ENCODE measurements at regions not wholly inside any gene's neighbourhood (a gene's known extent, or its start where the extent isn't known, plus 50 kb on each side); places are given as distances from the start of the nearest gene placed in this dataset.
A peak's percentile ranks its signal among the peaks of the same experiment; 100 is the strongest.

DNA sequence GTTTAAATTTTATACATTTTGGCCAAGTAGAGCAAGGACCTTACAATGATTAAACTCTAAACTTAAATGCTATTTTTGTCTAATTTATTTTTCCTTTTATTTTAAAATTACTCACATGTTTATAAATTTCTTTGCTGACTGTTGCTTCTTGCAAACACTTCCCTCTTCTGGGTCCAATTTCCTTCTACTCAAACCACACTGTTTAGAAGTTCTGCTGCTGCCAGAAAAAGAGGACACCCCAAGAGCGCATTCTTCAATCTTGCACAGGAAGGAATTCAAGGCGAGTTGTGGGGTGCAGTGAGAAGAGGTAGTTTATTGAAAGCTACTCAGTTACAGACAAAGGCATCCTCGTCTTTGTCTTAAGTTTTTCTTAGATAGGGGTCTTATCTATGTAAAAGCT is 88.5 kb upstream of the NEK7 start:
- ATAC-seq, result no peak
- intact Hi-C loops (cut with DNase I), result no loop called here
- no peak for DNase-seq
- Histone ChIP-seq H3K4me1 (no peaks in the 10 kb centered on the region), H3K27ac (no peak overlapping the region), H3K9me3 (no peaks in the 10 kb centered on the region), H3K4me3 (no peak overlapping the region), H3K27me3 (ENCODE audit: low read depth) (no peaks in the 10 kb centered on the region), H3K36me3 (no peaks in the 10 kb centered on the region)
- TF ChIP-seq, protein P1, sequence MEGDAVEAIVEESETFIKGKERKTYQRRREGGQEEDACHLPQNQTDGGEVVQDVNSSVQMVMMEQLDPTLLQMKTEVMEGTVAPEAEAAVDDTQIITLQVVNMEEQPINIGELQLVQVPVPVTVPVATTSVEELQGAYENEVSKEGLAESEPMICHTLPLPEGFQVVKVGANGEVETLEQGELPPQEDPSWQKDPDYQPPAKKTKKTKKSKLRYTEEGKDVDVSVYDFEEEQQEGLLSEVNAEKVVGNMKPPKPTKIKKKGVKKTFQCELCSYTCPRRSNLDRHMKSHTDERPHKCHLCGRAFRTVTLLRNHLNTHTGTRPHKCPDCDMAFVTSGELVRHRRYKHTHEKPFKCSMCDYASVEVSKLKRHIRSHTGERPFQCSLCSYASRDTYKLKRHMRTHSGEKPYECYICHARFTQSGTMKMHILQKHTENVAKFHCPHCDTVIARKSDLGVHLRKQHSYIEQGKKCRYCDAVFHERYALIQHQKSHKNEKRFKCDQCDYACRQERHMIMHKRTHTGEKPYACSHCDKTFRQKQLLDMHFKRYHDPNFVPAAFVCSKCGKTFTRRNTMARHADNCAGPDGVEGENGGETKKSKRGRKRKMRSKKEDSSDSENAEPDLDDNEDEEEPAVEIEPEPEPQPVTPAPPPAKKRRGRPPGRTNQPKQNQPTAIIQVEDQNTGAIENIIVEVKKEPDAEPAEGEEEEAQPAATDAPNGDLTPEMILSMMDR (IDR thresholded peaks at IDR 0.05), result no peak

DNA sequence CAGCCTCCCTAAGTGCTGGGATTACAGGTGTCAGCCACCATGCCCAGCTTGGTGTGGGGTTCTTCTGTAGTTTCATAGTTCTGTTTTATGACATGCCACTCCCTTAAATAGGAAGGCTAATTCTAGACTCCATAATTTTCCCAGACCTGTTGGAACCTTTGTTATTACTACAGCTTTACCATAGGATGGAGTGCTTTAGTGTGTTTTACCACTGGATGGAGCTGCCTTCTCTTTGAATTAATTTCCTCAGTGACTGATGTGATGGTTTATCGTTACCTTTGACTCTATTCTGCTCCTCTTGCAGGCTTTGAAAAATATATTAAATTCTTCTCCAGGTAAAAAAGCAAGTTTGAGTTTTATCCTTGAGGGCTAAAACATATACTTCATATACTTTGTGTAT is 84.6 kb upstream of the NEK7 start:
- H3K4me3 ChIP-seq, result no peak overlapping the region
- TF ChIP-seq, protein P1 (IDR thresholded peaks at IDR 0.05), result no peak
- ATAC-seq (peak in 1 of 2 donors; percentile 47), DNase-seq (no peak)
- intact Hi-C loops (cut with DNase I), result no loop called here
- H3K9me3 ChIP-seq, result no peaks in the 10 kb centered on the region
- no peaks in the 10 kb centered on the region for H3K36me3 ChIP-seq
- H3K27me3 ChIP-seq (ENCODE audit: low read depth), result no peaks in the 10 kb centered on the region
- H3K27ac ChIP-seq, result no peak overlapping the region
- H3K4me1 ChIP-seq, result no peaks in the 10 kb centered on the region

DNA sequence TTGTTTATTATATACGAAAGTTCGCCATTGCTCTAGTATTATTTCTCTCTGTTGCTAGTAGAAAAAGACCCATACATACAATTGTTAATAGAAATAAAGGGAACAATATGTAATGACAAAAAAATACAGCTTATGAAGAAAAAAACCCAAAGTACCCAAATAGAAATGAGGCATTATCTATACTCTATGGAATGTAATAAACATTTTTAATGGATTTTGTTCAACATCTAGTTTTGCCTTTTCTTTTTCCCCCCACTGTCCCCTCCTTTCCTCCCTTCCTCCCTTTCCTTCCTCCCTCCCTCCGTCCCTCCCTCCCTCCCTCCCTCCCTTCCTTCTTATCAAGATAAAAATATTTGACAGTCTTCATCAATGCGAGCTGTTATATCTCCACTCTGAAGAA is 81.5 kb upstream of the NEK7 start:
- TF ChIP-seq, protein P1 (IDR thresholded peaks at IDR 0.05), result no peak
- H3K4me3 ChIP-seq, result no peak overlapping the region
- DNase-seq (no peak), ATAC-seq (no peak)
- intact Hi-C loops (cut with DNase I), result no loop called here
- H3K9me3 ChIP-seq, result no peaks in the 10 kb centered on the region
- H3K27ac ChIP-seq, result no peak overlapping the region
- no peaks in the 10 kb centered on the region for H3K27me3 ChIP-seq (ENCODE audit: low read depth)
- H3K4me1 ChIP-seq, result no peaks in the 10 kb centered on the region
- no peaks in the 10 kb centered on the region for H3K36me3 ChIP-seq

DNA sequence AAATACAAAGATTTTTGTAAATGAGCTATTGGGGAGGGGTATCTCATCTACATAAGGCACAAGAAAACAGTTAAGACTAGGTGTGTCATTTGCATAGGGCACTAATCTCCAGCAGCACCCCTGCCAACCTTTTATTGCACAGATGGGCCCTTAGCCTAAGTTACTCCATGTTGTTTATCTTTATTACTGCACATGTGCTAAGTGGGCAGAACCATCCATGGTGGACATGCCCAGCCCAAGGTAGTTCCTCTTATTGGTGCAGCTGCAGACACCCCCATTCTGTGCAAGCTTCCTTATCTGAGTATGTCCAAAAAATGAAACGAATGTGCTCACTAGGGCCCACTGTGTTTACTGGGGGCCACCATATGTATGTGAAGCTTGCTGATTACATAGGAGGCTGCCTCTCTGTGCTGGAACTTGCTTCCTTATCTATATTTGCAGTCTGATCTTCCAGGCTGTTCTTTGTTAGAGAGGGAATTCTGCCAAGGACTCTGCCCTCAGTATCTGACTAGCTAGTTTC is 77.3 kb upstream of the NEK7 start:
- H3K4me1 ChIP-seq, result no peaks in the 10 kb centered on the region

DNA sequence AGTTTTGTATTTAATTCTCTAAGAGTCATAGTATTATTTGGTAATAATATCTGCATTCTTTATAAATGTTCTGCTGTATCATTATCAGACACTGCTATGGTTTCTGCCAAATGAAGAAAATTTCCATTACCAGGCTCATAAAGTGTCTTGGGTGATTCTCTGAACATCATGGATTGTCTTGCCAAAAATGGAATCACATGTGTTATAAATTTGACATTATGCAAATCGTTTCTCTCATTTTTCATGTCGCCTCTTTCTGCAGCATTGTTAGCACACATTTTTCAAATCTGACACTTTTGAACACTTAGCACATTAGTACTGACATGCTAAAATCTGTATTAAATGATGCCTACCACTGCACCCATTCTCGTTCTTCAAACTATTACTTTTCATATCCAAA is 74.2 kb upstream of the NEK7 start:
- Histone ChIP-seq H3K36me3 (no peaks in the 10 kb centered on the region), H3K4me3 (no peak overlapping the region), H3K4me1 (no peaks in the 10 kb centered on the region), H3K9me3 (no peaks in the 10 kb centered on the region), H3K27me3 (ENCODE audit: low read depth) (no peaks in the 10 kb centered on the region), H3K27ac (no peak overlapping the region)
- ATAC-seq (no peak), DNase-seq (no peak)
- intact Hi-C loops (cut with DNase I), result no loop called here
- TF ChIP-seq, protein P1 (IDR thresholded peaks at IDR 0.05), result no peak

More for the DNA sequence above, 77.3 kb upstream of the NEK7 start:
- intact Hi-C loops (cut with DNase I), result no loop called here
- Histone ChIP-seq H3K4me3 (no peak overlapping the region), H3K27ac (no peak overlapping the region), H3K27me3 (ENCODE audit: low read depth) (no peaks in the 10 kb centered on the region), H3K36me3 (no peaks in the 10 kb centered on the region), H3K9me3 (no peaks in the 10 kb centered on the region)
- DNase-seq, result no peak
- ATAC-seq, result peak in 1 of 2 donors; percentile 34
- TF ChIP-seq, protein P1 (IDR thresholded peaks at IDR 0.05), result no peak

DNA sequence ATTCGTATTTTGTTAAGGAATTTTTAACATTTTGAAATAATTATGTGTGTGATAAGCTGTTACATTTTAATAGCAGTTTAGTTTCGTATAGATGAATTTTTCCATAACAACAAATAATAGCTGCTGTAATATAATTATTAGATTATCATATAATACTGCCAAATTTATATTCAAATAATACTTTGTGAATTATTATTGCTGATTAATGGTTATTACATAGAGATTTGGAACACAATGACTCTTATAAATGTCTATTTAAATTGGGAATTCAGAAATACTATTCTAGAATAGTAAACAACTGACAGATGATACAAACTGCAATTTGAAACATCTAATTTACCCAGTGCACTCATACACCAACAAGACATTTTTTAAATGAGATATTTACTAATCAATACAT is 73.2 kb upstream of the NEK7 start:
- no peaks in the 10 kb centered on the region for H3K27me3 ChIP-seq (ENCODE audit: low read depth)
- no peaks in the 10 kb centered on the region for H3K36me3 ChIP-seq
- ATAC-seq, result no peak
- no peaks in the 10 kb centered on the region for H3K9me3 ChIP-seq
- H3K4me3 ChIP-seq, result no peak overlapping the region
- intact Hi-C loops (cut with DNase I), result no loop called here
- TF ChIP-seq, protein P1 (IDR thresholded peaks at IDR 0.05), result no peak
- DNase-seq, result no peak
- peaks cover 6% of the 10 kb centered on the region for H3K4me1 ChIP-seq
- H3K27ac ChIP-seq, result no peak overlapping the region
